ENCODE measurements at regions not wholly inside any gene's neighbourhood (a gene's known extent, or its start where the extent isn't known, plus 50 kb on each side); places are given as distances from the start of the nearest gene placed in this dataset.

- TF ChIP-seq FUS (optimal IDR thresholded peaks at IDR 0.05; ENCODE audit: low read depth, low read length) (no peak), DDX20 (tag; IDR thresholded peaks at IDR 0.05; ENCODE audit: low read depth) (0 out of 2 replicates have a peak, but pooled peaks have one; percentile 37), ZNF133 (CRISPR knock-in tag; IDR thresholded peaks at IDR 0.05) (no peak), CBX3 (IDR thresholded peaks at IDR 0.05; ENCODE audit: borderline replicate concordance in 1 of 2, low read length in 2 of 2) (peak in 1 of 2 experiments; percentile 62; a peak in 1 of 3 replicates), ZNF77 (CRISPR knock-in tag; IDR thresholded peaks at IDR 0.05) (no peak), NFYB (IDR thresholded peaks at IDR 0.05; ENCODE audit: extremely low read depth, insufficient read length) (peak; percentile 40), CBFA2T2 (conservative IDR thresholded peaks at IDR 0.05) (peak; percentile 51; the same call in 1 of the 2 replicates), USF1 (CRISPR knock-in tag; IDR thresholded peaks at IDR 0.05) (peak; percentile 94), TOE1 (IDR thresholded peaks at IDR 0.05; ENCODE audit: borderline replicate concordance) (peak; percentile 76; the same call in 1 of the 2 replicates), TOE1 (CRISPR knock-in tag; IDR thresholded peaks at IDR 0.05; ENCODE audit: borderline replicate concordance, low read depth) (no peak), NCOA1 (IDR thresholded peaks at IDR 0.05; ENCODE audit: low read depth) (no peak), ZNF655 (CRISPR knock-in tag; IDR thresholded peaks at IDR 0.05) (no peak), RHOXF2B (CRISPR knock-in tag; conservative IDR thresholded peaks at IDR 0.05) (no peak), TBP (optimal IDR thresholded peaks at IDR 0.05; ENCODE audit: low read depth, low read length) (peak; percentile 17), MBD2 (IDR thresholded peaks at IDR 0.05; ENCODE audit: borderline replicate concordance, low read depth) (peak; percentile 68; the same call in 1 of the 2 replicates), ZNF561 (CRISPR knock-in tag; conservative IDR thresholded peaks at IDR 0.05) (no peak), ATF7 (IDR thresholded peaks at IDR 0.05) (0 out of 2 replicates have a peak, but pooled peaks have one; percentile 16), ZNF143 (CRISPR knock-in tag; IDR thresholded peaks at IDR 0.05) (peak; percentile 87), CREM (IDR thresholded peaks at IDR 0.05; ENCODE audit: low read depth) (peak; percentile 36; the same call in 1 of the 2 replicates), CREB3L1 (IDR thresholded peaks at IDR 0.05; ENCODE audit: borderline replicate concordance, low read depth) (0 out of 2 replicates have a peak, but pooled peaks have one; percentile 45), MCM7 (IDR thresholded peaks at IDR 0.05) (no peak), ZBTB34 (CRISPR knock-in tag; IDR thresholded peaks at IDR 0.05) (no peak), CEBPB (tag; IDR thresholded peaks at IDR 0.05) (peak; percentile 90)
- TF ChIP-seq, protein P1, sequence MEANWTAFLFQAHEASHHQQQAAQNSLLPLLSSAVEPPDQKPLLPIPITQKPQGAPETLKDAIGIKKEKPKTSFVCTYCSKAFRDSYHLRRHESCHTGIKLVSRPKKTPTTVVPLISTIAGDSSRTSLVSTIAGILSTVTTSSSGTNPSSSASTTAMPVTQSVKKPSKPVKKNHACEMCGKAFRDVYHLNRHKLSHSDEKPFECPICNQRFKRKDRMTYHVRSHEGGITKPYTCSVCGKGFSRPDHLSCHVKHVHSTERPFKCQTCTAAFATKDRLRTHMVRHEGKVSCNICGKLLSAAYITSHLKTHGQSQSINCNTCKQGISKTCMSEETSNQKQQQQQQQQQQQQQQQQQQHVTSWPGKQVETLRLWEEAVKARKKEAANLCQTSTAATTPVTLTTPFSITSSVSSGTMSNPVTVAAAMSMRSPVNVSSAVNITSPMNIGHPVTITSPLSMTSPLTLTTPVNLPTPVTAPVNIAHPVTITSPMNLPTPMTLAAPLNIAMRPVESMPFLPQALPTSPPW (CRISPR knock-in tag; IDR thresholded peaks at IDR 0.05), result 0 out of 2 replicates have a peak, but pooled peaks have one; percentile 14
Observed at GRCh38 chr17:17416007-17416399, 60.8 kb upstream of the MED9 start (continued).
